ENCODE measurements at regions not wholly inside any gene's neighbourhood (a gene's known extent, or its start where the extent isn't known, plus 50 kb on each side); places are given as distances from the start of the nearest gene placed in this dataset.

GRCh38 chr1:244952940-244953339, 88.6 kb upstream of the HNRNPU start:
- no peak for DNase-seq

GRCh38 chr1:244952280-244952933, 88.1 kb upstream of the HNRNPU start:
- DNase-seq, result no peak

GRCh38 chr1:244948416-244948815, 84.1 kb upstream of the HNRNPU start:
- no peak for DNase-seq

GRCh38 chr1:244945109-244945671, 80.8 kb upstream of the HNRNPU start:
- DNase-seq, result no peak

- no peak for DNase-seq
These were observed 76.8 kb upstream of the HNRNPU start for GRCh38 chr1:244941121-244941520.

- DNase-seq, result no peak
These were observed 72.8 kb upstream of the HNRNPU start for GRCh38 chr1:244937099-244937498.

- peak in 5 of 56 donors; percentile 1 to 8 (median 3) for DNase-seq
These were observed 56.8 kb upstream of the HNRNPU start for GRCh38 chr1:244920911-244921761.

- DNase-seq, result peak in 1 of 56 donors; percentile 22
These were observed 55.3 kb upstream of the HNRNPU start for GRCh38 chr1:244919320-244920282.

GRCh38 chr1:244918421-244919319, 54.3 kb upstream of the HNRNPU start:
- DNase-seq, result peak in 38 of 56 donors; percentile 2 to 72 (median 29)

- DNase-seq, result peak in 1 of 56 donors; percentile 6
These were observed 52.8 kb upstream of the HNRNPU start for GRCh38 chr1:244917073-244917670.

GRCh38 chr1:244915736-244916135, 51.4 kb upstream of the HNRNPU start:
- no peak for DNase-seq

- DNase-seq, result no peak
These were observed 50.4 kb upstream of the HNRNPU start for GRCh38 chr1:244914761-244915160.

All from amygdala (tissue), 56 donors.